ENCODE measurements at regions not wholly inside any gene's neighbourhood (a gene's known extent, or its start where the extent isn't known, plus 50 kb on each side); places are given as distances from the start of the nearest gene placed in this dataset.

GRCh38 chr2:192584976-192585375, 390.2 kb upstream of the TMEFF2 start:
- H2AFZ ChIP-seq (ENCODE audit: low read length), result no peak overlapping the region
- no peak overlapping the region for H3K9ac ChIP-seq (ENCODE audit: low read depth, low read length, poor library complexity, severe bottlenecking)
- H4K20me1 ChIP-seq (ENCODE audit: insufficient read depth, low read length, poor library complexity, severe bottlenecking), result no peaks in the 10 kb centered on the region
- no peaks in the 10 kb centered on the region for H3K27me3 ChIP-seq (ENCODE audit: insufficient read depth, low read length, poor library complexity, severe bottlenecking)
- no peaks in the 10 kb centered on the region for H3K9me3 ChIP-seq (ENCODE audit: insufficient read depth, low read depth, low read length)
- H3K4me3 ChIP-seq (ENCODE audit: low read length, poor library complexity, severe bottlenecking), result no peak overlapping the region
- no peaks in the 10 kb centered on the region for H3K79me2 ChIP-seq (ENCODE audit: insufficient read depth, low read length)
- no peaks in the 10 kb centered on the region for H3K4me1 ChIP-seq (ENCODE audit: insufficient read depth, low read length, poor library complexity, severe bottlenecking)
- no peaks in the 10 kb centered on the region for H3F3A ChIP-seq (ENCODE audit: low read depth)
- no peak for TF ChIP-seq CTCF (conservative IDR thresholded peaks at IDR 0.05; ENCODE audit: low read length)
- TF ChIP-seq EZH2phosphoT487 (IDR thresholded peaks at IDR 0.05; ENCODE audit: borderline replicate concordance), result no peak
- no peaks in the 10 kb centered on the region for H3K9me2 ChIP-seq (replicated peaks; ENCODE audit: low read depth, low read length)
- no peaks in the 10 kb centered on the region for H3K36me3 ChIP-seq (ENCODE audit: insufficient read depth, low read length)
- no peak overlapping the region for H3K4me2 ChIP-seq (ENCODE audit: low read depth, low read length, poor library complexity, severe bottlenecking)

GRCh38 chr2:192579965-192580700, 385.4 kb upstream of the TMEFF2 start:
- no peaks in the 10 kb centered on the region for H3F3A ChIP-seq (ENCODE audit: low read depth)
- no peaks in the 10 kb centered on the region for H3K79me2 ChIP-seq (ENCODE audit: insufficient read depth, low read length)
- no peaks in the 10 kb centered on the region for H4K20me1 ChIP-seq (ENCODE audit: insufficient read depth, low read length, poor library complexity, severe bottlenecking)
- H3K9me3 ChIP-seq (ENCODE audit: insufficient read depth, low read depth, low read length), result no peaks in the 10 kb centered on the region
- H2AFZ ChIP-seq (ENCODE audit: low read length), result no peak overlapping the region
- no peaks in the 10 kb centered on the region for H3K4me1 ChIP-seq (ENCODE audit: insufficient read depth, low read length, poor library complexity, severe bottlenecking)
- no peak for TF ChIP-seq CTCF (conservative IDR thresholded peaks at IDR 0.05; ENCODE audit: low read length)
- no peak for TF ChIP-seq EZH2phosphoT487 (IDR thresholded peaks at IDR 0.05; ENCODE audit: borderline replicate concordance)
- no peak overlapping the region for H3K4me3 ChIP-seq (ENCODE audit: low read length, poor library complexity, severe bottlenecking)
- H3K4me2 ChIP-seq (ENCODE audit: low read depth, low read length, poor library complexity, severe bottlenecking), result no peak overlapping the region
- no peak overlapping the region for H3K9ac ChIP-seq (ENCODE audit: low read depth, low read length, poor library complexity, severe bottlenecking)
- H3K27me3 ChIP-seq (ENCODE audit: insufficient read depth, low read length, poor library complexity, severe bottlenecking), result no peaks in the 10 kb centered on the region
- H3K9me2 ChIP-seq (replicated peaks; ENCODE audit: low read depth, low read length), result no peaks in the 10 kb centered on the region
- H3K36me3 ChIP-seq (ENCODE audit: insufficient read depth, low read length), result no peaks in the 10 kb centered on the region

GRCh38 chr2:192578780-192579179, 384.0 kb upstream of the TMEFF2 start:
- no peaks in the 10 kb centered on the region for H3K36me3 ChIP-seq (ENCODE audit: insufficient read depth, low read length)
- H3K27me3 ChIP-seq (ENCODE audit: insufficient read depth, low read length, poor library complexity, severe bottlenecking), result no peaks in the 10 kb centered on the region
- H3K79me2 ChIP-seq (ENCODE audit: insufficient read depth, low read length), result no peaks in the 10 kb centered on the region
- H3K4me1 ChIP-seq (ENCODE audit: insufficient read depth, low read length, poor library complexity, severe bottlenecking), result no peaks in the 10 kb centered on the region
- no peaks in the 10 kb centered on the region for H4K20me1 ChIP-seq (ENCODE audit: insufficient read depth, low read length, poor library complexity, severe bottlenecking)
- no peak overlapping the region for H3K9ac ChIP-seq (ENCODE audit: low read depth, low read length, poor library complexity, severe bottlenecking)
- no peak overlapping the region for H3K4me3 ChIP-seq (ENCODE audit: low read length, poor library complexity, severe bottlenecking)
- H3K9me3 ChIP-seq (ENCODE audit: insufficient read depth, low read depth, low read length), result no peaks in the 10 kb centered on the region
- no peak overlapping the region for H3K4me2 ChIP-seq (ENCODE audit: low read depth, low read length, poor library complexity, severe bottlenecking)
- no peaks in the 10 kb centered on the region for H3F3A ChIP-seq (ENCODE audit: low read depth)
- no peak overlapping the region for H2AFZ ChIP-seq (ENCODE audit: low read length)
- TF ChIP-seq EZH2phosphoT487 (IDR thresholded peaks at IDR 0.05; ENCODE audit: borderline replicate concordance), result no peak
- no peak for TF ChIP-seq CTCF (conservative IDR thresholded peaks at IDR 0.05; ENCODE audit: low read length)
- H3K9me2 ChIP-seq (replicated peaks; ENCODE audit: low read depth, low read length), result no peaks in the 10 kb centered on the region
